HG02678 (cell line): ENCODE measurements at regions not wholly inside any gene's neighbourhood (a gene's known extent, or its start where the extent isn't known, plus 50 kb on each side); places are given as distances from the start of the nearest gene placed in this dataset.
"Not testable (repeated sequence)": the region's sequence is repeated elsewhere in the genome, so short reads cannot be mapped to it uniquely, and the experiment has no call there.

Experiments used
- ATAC-seq: cut with Tn5 transposase; IDR thresholded peaks from one replicate; pipeline ENCODE4 v1.9.1; 2021; ENCODE audit warnings: mild to moderate bottlenecking, moderate library complexity; ENCODE audit not compliant: unreplicated experiment

DNA sequence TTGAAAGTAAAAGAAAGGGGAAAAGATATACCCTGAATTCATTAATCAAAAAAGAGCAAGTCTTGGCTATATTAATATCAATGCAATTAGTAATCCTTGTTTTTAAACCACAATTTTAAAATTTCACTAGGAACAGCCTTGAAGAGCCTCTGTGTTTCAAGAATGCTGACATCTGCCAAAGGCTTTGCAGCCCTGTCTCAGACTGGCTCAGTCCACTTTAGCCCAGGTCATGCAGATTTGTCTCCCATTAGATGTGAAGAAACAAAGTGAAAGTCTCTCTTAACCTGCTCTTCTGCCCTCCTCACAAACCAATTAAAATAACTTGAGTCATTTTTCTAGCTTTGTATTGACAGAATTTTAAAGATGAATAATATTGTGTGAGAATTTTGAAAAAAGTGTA, 102.7 kb upstream of the CARMIL1 start:
- ATAC-seq: no peak

DNA sequence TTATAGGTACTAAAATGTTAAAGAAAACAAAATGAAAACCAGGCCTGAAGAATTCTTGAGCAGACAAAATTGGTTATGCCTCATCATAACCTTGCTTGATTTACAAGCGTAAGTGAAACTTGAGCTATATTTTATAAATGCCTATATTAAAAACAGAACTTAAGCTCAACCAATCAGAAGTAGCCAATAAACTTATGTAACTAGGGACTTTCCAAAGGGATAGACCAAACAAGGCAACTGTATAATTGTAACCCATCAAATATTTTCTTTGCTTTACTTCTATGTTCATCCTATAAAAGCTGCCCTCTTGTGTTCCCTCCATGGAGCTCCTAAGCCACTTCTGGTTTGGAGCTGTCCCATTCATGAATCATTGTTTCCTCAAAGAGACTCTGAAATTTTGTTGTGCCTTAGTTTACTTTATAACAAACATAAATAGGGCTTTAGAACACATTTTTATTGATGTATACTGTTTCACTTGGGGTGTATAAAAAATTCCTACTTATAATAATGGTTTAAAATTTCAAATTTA, 101.6 kb upstream of the CARMIL1 start:
- ATAC-seq: no peak

DNA sequence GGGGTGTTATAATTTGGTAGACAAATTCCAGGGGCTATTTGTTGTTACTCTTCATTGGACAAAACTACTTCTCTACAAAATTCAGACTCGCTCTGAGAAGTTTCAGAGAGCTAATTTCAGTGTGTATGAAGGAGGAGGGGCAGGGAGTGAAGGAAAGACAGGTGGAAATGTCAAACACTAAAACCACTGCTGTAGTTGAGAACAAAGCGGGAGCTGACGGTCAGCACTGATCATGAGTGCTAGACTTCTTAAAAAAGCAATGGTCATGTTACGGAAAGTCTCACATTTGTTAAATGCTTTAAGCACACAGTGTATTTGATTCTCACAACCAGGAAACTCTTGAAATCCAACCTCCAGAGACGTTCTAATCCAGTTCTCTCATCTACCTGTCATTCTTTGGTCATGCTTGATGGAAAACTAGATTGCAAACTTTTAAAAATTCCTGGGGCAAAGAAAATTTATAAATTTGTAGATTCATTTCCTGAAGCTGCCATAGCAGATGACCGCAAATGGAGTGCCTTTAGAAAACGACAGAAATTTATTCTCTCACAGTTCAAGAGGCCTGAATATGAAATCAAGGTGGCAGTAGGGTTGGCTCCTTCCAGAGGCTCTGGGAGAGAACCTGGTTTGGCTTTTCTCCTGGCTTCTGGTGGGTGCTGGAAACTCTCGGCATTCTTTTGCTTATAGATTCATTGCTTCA, 100.7 kb upstream of the CARMIL1 start:
- ATAC-seq: no peak

DNA sequence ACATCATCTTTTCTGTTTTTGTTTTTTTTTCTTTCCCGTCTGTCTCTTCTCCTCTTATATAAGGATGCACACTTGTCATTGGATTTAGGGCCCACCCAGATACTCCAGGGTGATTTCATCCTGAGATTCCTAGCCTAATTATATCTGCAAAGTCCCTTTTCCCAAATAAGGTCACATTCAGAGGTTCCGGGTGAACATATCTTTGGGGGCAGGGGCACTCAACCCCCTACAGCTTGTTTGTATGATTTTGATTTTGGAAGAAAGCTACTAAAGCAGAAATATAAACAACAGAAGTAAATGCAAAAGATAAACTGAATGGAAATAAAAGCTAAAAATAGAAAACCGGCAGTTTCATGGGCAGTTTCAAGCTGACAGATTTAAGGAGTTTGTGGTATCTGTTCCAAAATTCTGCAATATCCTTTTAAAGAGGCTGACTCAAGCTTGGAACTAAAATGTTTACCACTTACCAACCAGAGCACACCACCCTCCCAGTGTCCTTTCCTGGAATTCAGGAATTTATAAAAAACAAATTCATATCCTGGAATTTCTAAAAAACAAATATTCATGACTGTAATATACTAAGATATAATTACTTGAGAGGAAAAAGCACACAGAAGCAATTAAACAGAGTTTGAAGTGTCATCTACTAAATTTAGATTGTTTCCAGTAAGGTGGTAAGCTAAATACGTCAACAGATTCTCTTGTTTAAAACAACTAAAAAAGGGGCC, 100.0 kb upstream of the CARMIL1 start:
- no peak for ATAC-seq

- ATAC-seq: no peak
These were observed 98.4 kb upstream of the CARMIL1 start for GRCh38 chr6:25180630-25181349.

- no peak for ATAC-seq
These were observed 97.8 kb upstream of the CARMIL1 start for GRCh38 chr6:25181350-25181724.

DNA sequence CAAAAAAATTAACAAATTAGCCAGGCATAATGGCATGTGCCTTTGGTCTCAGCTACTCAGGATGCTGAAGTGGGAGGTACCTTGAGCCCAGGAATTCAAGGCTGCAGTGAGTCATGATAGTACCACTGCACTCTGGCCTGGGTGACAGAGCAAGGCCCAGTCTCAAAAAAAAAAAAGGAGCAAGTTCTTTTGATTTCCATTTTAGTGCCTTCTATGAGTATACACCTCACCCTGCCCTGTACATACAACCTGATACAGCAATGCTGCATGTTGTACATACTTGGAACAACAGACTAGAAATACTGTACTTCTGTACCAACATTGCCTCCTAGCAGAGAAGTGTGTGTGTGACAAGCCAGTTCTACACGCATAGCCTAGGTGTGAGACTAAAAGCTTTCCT, 97.3 kb upstream of the CARMIL1 start:
- ATAC-seq: no peak

DNA sequence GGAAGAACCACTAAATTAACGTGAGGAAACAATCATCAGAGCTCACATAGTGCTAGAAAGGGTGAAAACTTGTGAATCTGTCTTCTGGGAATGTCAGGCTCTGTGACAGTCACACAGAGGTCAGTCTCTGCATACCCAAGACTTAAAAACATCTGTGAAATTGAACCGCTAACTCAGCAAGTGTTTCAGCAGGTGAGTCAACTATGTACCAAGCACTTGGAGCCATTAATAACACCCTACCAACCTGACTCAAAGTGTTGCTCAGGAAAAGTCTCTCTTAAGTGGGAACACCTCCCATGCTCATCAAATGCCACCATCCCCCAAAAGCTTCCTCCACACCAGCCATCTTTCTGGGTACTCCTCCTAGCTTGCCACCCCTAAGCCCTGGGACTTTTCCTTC, 92.3 kb upstream of the CARMIL1 start:
- no peak for ATAC-seq

DNA sequence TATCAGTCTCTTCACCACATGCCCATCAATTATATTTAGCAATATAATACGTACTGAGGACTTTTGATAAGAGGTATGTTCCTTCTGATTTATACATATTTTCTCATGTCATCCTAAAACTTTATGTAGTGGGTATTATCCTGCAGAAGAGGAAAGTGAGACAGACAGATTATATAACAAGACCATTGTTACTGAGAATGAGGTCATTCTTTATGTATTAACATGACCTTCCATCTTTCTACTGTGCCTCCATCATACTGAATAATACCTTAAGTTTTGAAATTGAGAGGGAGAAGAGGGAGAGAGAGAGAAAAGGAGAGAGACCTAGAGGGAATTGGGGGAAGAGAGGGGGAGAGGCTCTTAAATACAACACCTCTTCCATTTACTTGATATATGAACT, 90.9 kb upstream of the CARMIL1 start:
- ATAC-seq: no peak

- no peak for ATAC-seq
These were observed 86.3 kb upstream of the CARMIL1 start for GRCh38 chr6:25192590-25193459.

- ATAC-seq: no peak
These were observed 85.6 kb upstream of the CARMIL1 start for GRCh38 chr6:25193460-25194171.

- no peak for ATAC-seq
These were observed 84.9 kb upstream of the CARMIL1 start for GRCh38 chr6:25194172-25194678.

GRCh38 chr6:25196464-25196863, 82.7 kb upstream of the CARMIL1 start:
- ATAC-seq: no peak

- no peak for ATAC-seq
These were observed 82.1 kb upstream of the CARMIL1 start for GRCh38 chr6:25197111-25197510.

DNA sequence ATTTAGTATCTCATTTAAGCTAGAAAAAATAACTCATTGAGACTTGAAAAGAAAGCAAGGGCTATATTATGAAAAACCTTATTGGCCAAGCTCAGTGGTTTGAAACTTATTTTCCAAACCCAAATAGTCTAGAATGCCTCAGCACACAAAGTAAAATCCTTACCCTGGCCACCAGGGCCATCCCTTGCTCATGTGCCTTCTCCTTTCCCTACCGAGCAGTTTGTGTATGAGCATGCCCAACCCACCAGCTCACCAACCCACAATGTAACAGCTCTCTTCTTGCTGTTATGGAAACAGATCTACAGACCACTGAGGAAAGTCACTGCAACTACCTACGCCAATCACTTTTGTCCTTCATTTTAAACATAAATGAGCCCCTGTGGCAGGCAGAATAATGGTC, 79.6 kb upstream of the CARMIL1 start:
- no peak for ATAC-seq

GRCh38 chr6:25202504-25202903, 76.7 kb upstream of the CARMIL1 start:
- no peak for ATAC-seq

DNA sequence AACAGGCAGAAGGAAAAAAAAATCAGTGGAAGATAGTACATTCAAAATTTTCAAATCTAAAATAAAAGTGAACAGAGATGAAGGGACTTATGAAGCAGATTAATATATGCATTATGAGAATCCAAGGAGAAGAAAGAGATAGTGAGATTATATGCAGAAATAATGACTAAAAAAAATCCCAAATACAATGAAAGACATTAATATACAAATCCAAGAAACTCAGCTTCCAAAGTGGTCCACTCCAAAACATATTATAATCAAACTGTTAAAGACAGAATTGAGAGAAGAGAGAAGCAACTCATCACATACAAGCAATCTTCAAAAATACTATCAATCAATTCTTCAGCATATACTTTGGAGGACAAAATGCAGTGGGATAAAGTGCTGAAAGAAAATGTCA, 73.5 kb upstream of the CARMIL1 start:
- no peak for ATAC-seq

DNA sequence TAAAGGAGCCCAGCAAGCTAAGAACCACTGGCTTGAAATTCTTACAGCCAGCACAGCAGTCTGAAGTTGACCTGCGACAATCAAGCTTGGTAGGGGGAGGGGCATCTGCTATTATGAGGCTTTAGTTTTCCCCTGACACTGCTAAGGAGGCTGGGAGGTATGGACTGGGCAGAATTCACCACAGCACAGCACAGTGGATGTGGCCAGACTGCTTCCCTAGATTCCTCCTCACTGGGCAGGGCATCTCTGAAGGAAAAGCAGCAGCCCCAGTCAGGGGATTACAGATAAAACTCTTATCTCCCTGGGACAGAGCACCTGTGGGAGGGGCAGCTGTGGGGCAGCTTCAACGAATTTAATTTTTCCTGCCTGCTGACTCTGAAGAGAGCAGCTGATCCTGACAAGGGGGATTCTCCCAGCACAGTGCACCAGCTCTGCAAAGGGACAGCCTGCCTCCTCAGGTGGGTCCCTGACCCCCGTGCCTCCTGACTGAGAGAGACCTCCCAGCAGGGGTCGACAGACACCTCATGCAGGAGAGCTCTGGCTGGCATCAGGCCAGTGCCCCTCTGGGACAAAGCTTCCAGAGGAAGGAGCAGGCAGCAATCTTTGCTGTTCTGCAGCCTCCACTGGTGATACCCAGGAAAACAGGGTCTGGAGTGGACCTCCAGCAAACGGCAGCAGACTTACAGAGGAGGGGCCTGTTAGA, 71.6 kb upstream of the CARMIL1 start:
- not testable (repeated sequence) for ATAC-seq

- no peak for ATAC-seq
These were observed 63.3 kb upstream of the CARMIL1 start for GRCh38 chr6:25215881-25216280.
